ENCODE measurements at regions not wholly inside any gene's neighbourhood (a gene's known extent, or its start where the extent isn't known, plus 50 kb on each side); places are given as distances from the start of the nearest gene placed in this dataset.

GRCh38 chr5:110309222-110309621 is 417.2 kb downstream of the TMEM232 start:
- TF ChIP-seq CTCF (IDR thresholded peaks at IDR 0.05; ENCODE audit: low read length) (no peak), EZH2 (IDR thresholded peaks at IDR 0.05; ENCODE audit: borderline replicate concordance, low read length) (no peak)

Measured in OCI-LY1 (cell line).